OCI-LY3 (cell line): ENCODE measurements at regions not wholly inside any gene's neighbourhood (a gene's known extent, or its start where the extent isn't known, plus 50 kb on each side); places are given as distances from the start of the nearest gene placed in this dataset.

Source experiments
- H2AFZ ChIP-seq: fragments of 200-600, 300-600 bp; shearing (Covaris generic); 2 replicates; pipeline ENCODE4 v1.6.0; 2014; ENCODE audit warnings: antibody characterized with exemption, low read depth, low read length
- H3K27ac ChIP-seq: fragments of 200-600, 300-600 bp; sonication (generic); 2 replicates; pipeline ENCODE4 v1.5.1; 2014; ENCODE audit warnings: mild to moderate bottlenecking, low read length, moderate library complexity, mixed read lengths
- H3K27me3 ChIP-seq: fragments of 200-600, 300-600 bp; sonication (generic); 2 replicates; pipeline ENCODE4 v1.6.1; 2014; ENCODE audit warnings: low read depth, low read length, mixed read lengths
- H3K36me3 ChIP-seq: fragments of 200-600, 300-600 bp; sonication (generic); replicated peaks from 2 replicates; pipeline ENCODE3; 2014; ENCODE audit warnings: low read depth, low read length, mixed read lengths
- H3K4me1 ChIP-seq: fragments of 300-600, 200-600 bp; sonication (generic); 2 replicates; pipeline ENCODE4 v1.6.1; 2014; ENCODE audit warnings: low read length, mixed read lengths
- H3K4me2 ChIP-seq: fragments of 200-600, 300-600 bp; sonication (generic); 2 replicates; pipeline ENCODE4 v1.6.1; 2014; ENCODE audit warnings: low read length, mixed read lengths
- H3K4me3 ChIP-seq: fragments of 300-600, 200-600 bp; sonication (generic); 2 replicates; pipeline ENCODE4 v1.5.1; 2014; ENCODE audit warnings: antibody characterized with exemption, mild to moderate bottlenecking, low read length, moderate library complexity
- H3K79me2 ChIP-seq: fragments of 300-600, 200-600 bp; shearing (Covaris generic); 2 replicates; pipeline ENCODE4 v1.6.1; 2014; ENCODE audit warnings: mild to moderate bottlenecking, low read length, mixed read lengths
- H3K9ac ChIP-seq: fragments of 300-600, 200-600 bp; shearing (Covaris generic); 2 replicates; pipeline ENCODE4 v1.6.0; 2014; ENCODE audit warnings: mild to moderate bottlenecking, low read length, moderate library complexity
- H3K9me3 ChIP-seq: fragments of 200-600, 300-600 bp; shearing (Covaris generic); 2 replicates; pipeline ENCODE4 v1.6.1; 2014; ENCODE audit warnings: low read length, mixed read lengths; ENCODE audit not compliant: insufficient read depth
- H4K20me1 ChIP-seq: fragments of 200-600, 300-600 bp; sonication (generic); 2 replicates; pipeline ENCODE4 v1.6.1; 2016; ENCODE audit warnings: low read length, mixed read lengths; ENCODE audit not compliant: insufficient read depth
- EZH2phosphoT487 ChIP-seq: fragments of 200-600 bp; shearing (Covaris generic); IDR thresholded peaks from 2 replicates; pipeline ENCODE4 v1.6.1; 2018; ENCODE audit warnings: antibody characterized with exemption, mixed run types, low read depth
- TF ChIP-seq, protein P1 (sequence below): fragments of 200-600, 300-600 bp; sonication (generic); IDR thresholded peaks from 2 replicates; pipeline ENCODE4 v1.5.1; 2014; ENCODE audit warnings: antibody characterized with exemption, low read length, low read depth

GRCh38 chr6:88290411-88290810 lies 124.3 kb upstream of the CNR1 start:
- Histone ChIP-seq H3K36me3 (no peaks in the 10 kb centered on the region), H3K4me2 (no peak overlapping the region), H4K20me1 (no peaks in the 10 kb centered on the region), H3K9me3 (no peaks in the 10 kb centered on the region), H3K4me3 (no peak overlapping the region), H3K27me3 (no peaks in the 10 kb centered on the region), H2AFZ (no peak overlapping the region), H3K9ac (no peak overlapping the region), H3K79me2 (no peaks in the 10 kb centered on the region), H3K27ac (no peak overlapping the region), H3K4me1 (peaks cover 11% of the 10 kb centered on the region)
- TF ChIP-seq, protein P1, sequence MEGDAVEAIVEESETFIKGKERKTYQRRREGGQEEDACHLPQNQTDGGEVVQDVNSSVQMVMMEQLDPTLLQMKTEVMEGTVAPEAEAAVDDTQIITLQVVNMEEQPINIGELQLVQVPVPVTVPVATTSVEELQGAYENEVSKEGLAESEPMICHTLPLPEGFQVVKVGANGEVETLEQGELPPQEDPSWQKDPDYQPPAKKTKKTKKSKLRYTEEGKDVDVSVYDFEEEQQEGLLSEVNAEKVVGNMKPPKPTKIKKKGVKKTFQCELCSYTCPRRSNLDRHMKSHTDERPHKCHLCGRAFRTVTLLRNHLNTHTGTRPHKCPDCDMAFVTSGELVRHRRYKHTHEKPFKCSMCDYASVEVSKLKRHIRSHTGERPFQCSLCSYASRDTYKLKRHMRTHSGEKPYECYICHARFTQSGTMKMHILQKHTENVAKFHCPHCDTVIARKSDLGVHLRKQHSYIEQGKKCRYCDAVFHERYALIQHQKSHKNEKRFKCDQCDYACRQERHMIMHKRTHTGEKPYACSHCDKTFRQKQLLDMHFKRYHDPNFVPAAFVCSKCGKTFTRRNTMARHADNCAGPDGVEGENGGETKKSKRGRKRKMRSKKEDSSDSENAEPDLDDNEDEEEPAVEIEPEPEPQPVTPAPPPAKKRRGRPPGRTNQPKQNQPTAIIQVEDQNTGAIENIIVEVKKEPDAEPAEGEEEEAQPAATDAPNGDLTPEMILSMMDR = no peak
- TF ChIP-seq EZH2phosphoT487 = no peak

- no peaks in the 10 kb centered on the region for H3K79me2 ChIP-seq
- no peaks in the 10 kb centered on the region for H4K20me1 ChIP-seq
- no peak overlapping the region for H3K4me2 ChIP-seq
- no peak overlapping the region for H3K27ac ChIP-seq
- H3K27me3 ChIP-seq = no peaks in the 10 kb centered on the region
- H3K36me3 ChIP-seq = no peaks in the 10 kb centered on the region
- no peak overlapping the region for H2AFZ ChIP-seq
- no peaks in the 10 kb centered on the region for H3K9me3 ChIP-seq
- H3K9ac ChIP-seq = no peak overlapping the region
- TF ChIP-seq, protein P1 = no peak
- no peak for TF ChIP-seq EZH2phosphoT487
- no peak overlapping the region for H3K4me3 ChIP-seq
- H3K4me1 ChIP-seq = peaks cover 3% of the 10 kb centered on the region; the same call in 1 of the 2 replicates
These were observed 121.5 kb upstream of the CNR1 start for GRCh38 chr6:88287696-88288095.

- no peak overlapping the region for H3K4me2 ChIP-seq
- no peaks in the 10 kb centered on the region for H3K9me3 ChIP-seq
- H3K27ac ChIP-seq = no peak overlapping the region
- no peaks in the 10 kb centered on the region for H3K4me1 ChIP-seq
- no peaks in the 10 kb centered on the region for H3K36me3 ChIP-seq
- H3K9ac ChIP-seq = no peak overlapping the region
- no peak overlapping the region for H3K4me3 ChIP-seq
- H3K79me2 ChIP-seq = no peaks in the 10 kb centered on the region
- no peaks in the 10 kb centered on the region for H3K27me3 ChIP-seq
- no peak overlapping the region for H2AFZ ChIP-seq
- TF ChIP-seq, protein P1 = no peak
- TF ChIP-seq EZH2phosphoT487 = no peak
- no peaks in the 10 kb centered on the region for H4K20me1 ChIP-seq
These were observed 110.2 kb upstream of the CNR1 start for GRCh38 chr6:88276331-88276730.

GRCh38 chr6:88268508-88268907 lies 102.4 kb upstream of the CNR1 start:
- no peak overlapping the region for H3K4me3 ChIP-seq
- H3K9me3 ChIP-seq = no peaks in the 10 kb centered on the region
- H3K27ac ChIP-seq = no peak overlapping the region

More at GRCh38 chr6:88268508-88268907, 102.4 kb upstream of the CNR1 start:
- Histone ChIP-seq H2AFZ (no peak overlapping the region), H3K27me3 (no peaks in the 10 kb centered on the region), H3K79me2 (no peaks in the 10 kb centered on the region), H3K36me3 (no peaks in the 10 kb centered on the region), H4K20me1 (no peaks in the 10 kb centered on the region), H3K4me1 (no peaks in the 10 kb centered on the region), H3K9ac (no peak overlapping the region), H3K4me2 (no peak overlapping the region)
- no peak for TF ChIP-seq EZH2phosphoT487
- TF ChIP-seq, protein P1 = no peak
